Neural cell (in vitro differentiated cells): ENCODE measurements at regions not wholly inside any gene's neighbourhood (a gene's known extent, or its start where the extent isn't known, plus 50 kb on each side); places are given as distances from the start of the nearest gene placed in this dataset.

Experiments
- H2AFZ ChIP-seq: fragments of 200-600, 300-800 bp; sonication (generic), shearing (Covaris generic); 2 replicates; pipeline ENCODE4 v1.6.0; 2014; ENCODE audit warnings: low read depth, mild to moderate bottlenecking, antibody characterized with exemption, low read length, moderate library complexity
- H3F3A ChIP-seq: fragments of 200-600 bp; shearing (Covaris generic); 2 replicates; pipeline ENCODE4 v1.6.1; 2016; ENCODE audit warnings: mild to moderate bottlenecking, moderate library complexity, mixed read lengths, antibody characterized with exemption, low read length; ENCODE audit not compliant: insufficient read depth, poor library complexity, severe bottlenecking
- H3K27ac ChIP-seq: fragments of 200-600, 300-800 bp; sonication (generic), shearing (Covaris generic); 2 replicates; pipeline ENCODE4 v1.5.1; 2014; ENCODE audit warnings: mild to moderate bottlenecking, low read length, moderate library complexity
- H3K27me3 ChIP-seq: fragments of 300-800, 200-600 bp; sonication (generic), shearing (Covaris generic); 2 replicates; pipeline ENCODE4 v1.6.0; 2014; ENCODE audit warnings: mild to moderate bottlenecking, low read depth, low read length, moderate library complexity; ENCODE audit not compliant: insufficient read depth
- H3K36me3 ChIP-seq: fragments of 300-800, 200-600 bp; sonication (generic), shearing (Covaris generic); 2 replicates; pipeline ENCODE4 v1.5.1; 2014; ENCODE audit warnings: mild to moderate bottlenecking, antibody characterized with exemption, low read length, moderate library complexity; ENCODE audit not compliant: insufficient read depth
- H3K4me2 ChIP-seq: fragments of 300-800, 200-600 bp; sonication (generic), shearing (Covaris generic); 2 replicates; pipeline ENCODE4 v1.6.0; 2014; ENCODE audit warnings: mild to moderate bottlenecking, low read length
- H3K4me3 ChIP-seq: fragments of 300-800, 200-600 bp; sonication (generic), shearing (Covaris generic); 2 replicates; pipeline ENCODE4 v1.5.1; 2014; ENCODE audit warnings: mild to moderate bottlenecking, low read length, moderate library complexity
- H3K79me2 ChIP-seq: fragments of 200-600 bp; shearing (Covaris generic); replicated peaks from 2 replicates; pipeline ENCODE4 v1.6.0; 2014; ENCODE audit warnings: mild to moderate bottlenecking, low read length, moderate library complexity; ENCODE audit not compliant: insufficient read depth
- H3K9ac ChIP-seq: fragments of 300-800, 200-600 bp; sonication (generic), shearing (Covaris generic); 2 replicates; pipeline ENCODE4 v1.6.1; 2016; ENCODE audit warnings: mild to moderate bottlenecking, low read length, mixed read lengths
- H3K9me2 ChIP-seq: fragments of 200-600 bp; shearing (Covaris generic); 2 replicates; pipeline ENCODE4 v1.6.1; 2016; ENCODE audit warnings: mild to moderate bottlenecking, low read length, mixed read lengths; ENCODE audit not compliant: insufficient read depth
- H3K9me3 ChIP-seq: fragments of 200-600, 300-800 bp; sonication (generic), shearing (Covaris generic); 2 replicates; pipeline ENCODE4 v1.6.1; 2016; ENCODE audit warnings: mild to moderate bottlenecking, mixed run types, low read length, moderate library complexity, mixed read lengths
- H4K20me1 ChIP-seq: fragments of 200-600 bp; shearing (Covaris generic); 2 replicates; pipeline ENCODE4 v1.6.1; 2016; ENCODE audit warnings: mild to moderate bottlenecking, mixed run types; ENCODE audit not compliant: insufficient read depth
- EP300 ChIP-seq: fragments of 450-650 bp; conservative IDR thresholded peaks from 2 replicates; pipeline ENCODE4 v1.6.1; 2014; ENCODE audit warnings: antibody characterized with exemption, mild to moderate bottlenecking, moderate library complexity; ENCODE audit not compliant: poor library complexity, severe bottlenecking
- EZH2 ChIP-seq: fragments of 200-600, 300-800 bp; shearing (Covaris generic), sonication (generic); IDR thresholded peaks from 2 replicates; pipeline ENCODE4 v1.6.1; 2014; ENCODE audit warnings: antibody characterized with exemption, low read length, borderline replicate concordance, mild to moderate bottlenecking; ENCODE audit not compliant: insufficient read depth, poor library complexity, severe bottlenecking
- MXI1 ChIP-seq: fragments of 450-650 bp; conservative IDR thresholded peaks from 2 replicates; pipeline ENCODE4 v1.6.1; 2014; ENCODE audit warnings: antibody characterized with exemption, mild to moderate bottlenecking; ENCODE audit not compliant: poor library complexity, severe bottlenecking
- POLR2AphosphoS5 ChIP-seq: IDR thresholded peaks from 2 replicates; pipeline ENCODE4 v1.6.1; 2012
- RAD21 ChIP-seq: fragments of 450-650 bp; conservative IDR thresholded peaks from 2 replicates; pipeline ENCODE4 v1.6.1; 2014; ENCODE audit warnings: antibody characterized with exemption, mild to moderate bottlenecking, moderate library complexity
- SMC3 ChIP-seq: fragments of 450-650 bp; conservative IDR thresholded peaks from 2 replicates; pipeline ENCODE4 v1.6.1; 2014; ENCODE audit warnings: antibody characterized with exemption, mild to moderate bottlenecking, moderate library complexity; ENCODE audit not compliant: poor library complexity
- TAF1 ChIP-seq: IDR thresholded peaks from 2 replicates; pipeline ENCODE4 v1.6.1; 2012; ENCODE audit warnings: low read depth
- TF ChIP-seq, protein P1 (sequence below): fragments of 450-650 bp; IDR thresholded peaks from 2 replicates; pipeline ENCODE4 v1.5.1; 2014; ENCODE audit warnings: antibody characterized with exemption, mild to moderate bottlenecking, moderate library complexity; ENCODE audit not compliant: poor library complexity, severe bottlenecking
- TF ChIP-seq, protein P2 (sequence below): IDR thresholded peaks from 2 replicates; pipeline ENCODE4 v1.6.1; 2012; ENCODE audit warnings: borderline replicate concordance

DNA sequence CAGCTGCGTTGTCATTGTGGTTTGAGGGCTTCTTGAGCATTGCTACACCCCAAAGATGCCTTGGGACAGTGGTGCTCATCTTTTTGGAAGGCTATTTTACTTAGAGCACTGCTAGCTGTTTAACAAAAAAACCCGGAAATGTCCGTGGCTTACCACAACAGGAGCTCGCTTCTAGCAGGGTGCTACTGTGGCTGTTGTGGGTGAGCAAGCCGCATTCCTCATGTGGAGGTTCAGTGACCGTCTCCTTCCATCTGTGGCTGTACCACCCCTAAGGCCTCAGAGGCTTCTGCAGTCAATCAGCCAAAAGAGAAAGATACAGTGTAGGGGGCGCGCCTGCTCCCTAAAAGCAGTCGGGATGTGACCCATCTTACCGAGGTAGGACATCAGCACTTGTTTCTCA lies 1004.2 kb downstream of the UQCRFS1 start:
- H3K9me3 ChIP-seq: no peaks in the 10 kb centered on the region
- no peak overlapping the region for H3K27ac ChIP-seq
- H3K27me3 ChIP-seq: no peaks in the 10 kb centered on the region
- H3K9me2 ChIP-seq: no peaks in the 10 kb centered on the region
- no peaks in the 10 kb centered on the region for H3K36me3 ChIP-seq
- H3F3A ChIP-seq: no peaks in the 10 kb centered on the region
- no peak overlapping the region for H3K4me2 ChIP-seq
- H2AFZ ChIP-seq: no peak overlapping the region
- H3K79me2 ChIP-seq: no peaks in the 10 kb centered on the region
- no peak overlapping the region for H3K9ac ChIP-seq
- TF ChIP-seq MXI1 (no peak), TAF1 (no peak), POLR2AphosphoS5 (no peak), RAD21 (no peak), EZH2 (no peak), SMC3 (no peak), EP300 (no peak)
- TF ChIP-seq, protein P1, sequence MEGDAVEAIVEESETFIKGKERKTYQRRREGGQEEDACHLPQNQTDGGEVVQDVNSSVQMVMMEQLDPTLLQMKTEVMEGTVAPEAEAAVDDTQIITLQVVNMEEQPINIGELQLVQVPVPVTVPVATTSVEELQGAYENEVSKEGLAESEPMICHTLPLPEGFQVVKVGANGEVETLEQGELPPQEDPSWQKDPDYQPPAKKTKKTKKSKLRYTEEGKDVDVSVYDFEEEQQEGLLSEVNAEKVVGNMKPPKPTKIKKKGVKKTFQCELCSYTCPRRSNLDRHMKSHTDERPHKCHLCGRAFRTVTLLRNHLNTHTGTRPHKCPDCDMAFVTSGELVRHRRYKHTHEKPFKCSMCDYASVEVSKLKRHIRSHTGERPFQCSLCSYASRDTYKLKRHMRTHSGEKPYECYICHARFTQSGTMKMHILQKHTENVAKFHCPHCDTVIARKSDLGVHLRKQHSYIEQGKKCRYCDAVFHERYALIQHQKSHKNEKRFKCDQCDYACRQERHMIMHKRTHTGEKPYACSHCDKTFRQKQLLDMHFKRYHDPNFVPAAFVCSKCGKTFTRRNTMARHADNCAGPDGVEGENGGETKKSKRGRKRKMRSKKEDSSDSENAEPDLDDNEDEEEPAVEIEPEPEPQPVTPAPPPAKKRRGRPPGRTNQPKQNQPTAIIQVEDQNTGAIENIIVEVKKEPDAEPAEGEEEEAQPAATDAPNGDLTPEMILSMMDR: no peak
- TF ChIP-seq, protein P2, sequence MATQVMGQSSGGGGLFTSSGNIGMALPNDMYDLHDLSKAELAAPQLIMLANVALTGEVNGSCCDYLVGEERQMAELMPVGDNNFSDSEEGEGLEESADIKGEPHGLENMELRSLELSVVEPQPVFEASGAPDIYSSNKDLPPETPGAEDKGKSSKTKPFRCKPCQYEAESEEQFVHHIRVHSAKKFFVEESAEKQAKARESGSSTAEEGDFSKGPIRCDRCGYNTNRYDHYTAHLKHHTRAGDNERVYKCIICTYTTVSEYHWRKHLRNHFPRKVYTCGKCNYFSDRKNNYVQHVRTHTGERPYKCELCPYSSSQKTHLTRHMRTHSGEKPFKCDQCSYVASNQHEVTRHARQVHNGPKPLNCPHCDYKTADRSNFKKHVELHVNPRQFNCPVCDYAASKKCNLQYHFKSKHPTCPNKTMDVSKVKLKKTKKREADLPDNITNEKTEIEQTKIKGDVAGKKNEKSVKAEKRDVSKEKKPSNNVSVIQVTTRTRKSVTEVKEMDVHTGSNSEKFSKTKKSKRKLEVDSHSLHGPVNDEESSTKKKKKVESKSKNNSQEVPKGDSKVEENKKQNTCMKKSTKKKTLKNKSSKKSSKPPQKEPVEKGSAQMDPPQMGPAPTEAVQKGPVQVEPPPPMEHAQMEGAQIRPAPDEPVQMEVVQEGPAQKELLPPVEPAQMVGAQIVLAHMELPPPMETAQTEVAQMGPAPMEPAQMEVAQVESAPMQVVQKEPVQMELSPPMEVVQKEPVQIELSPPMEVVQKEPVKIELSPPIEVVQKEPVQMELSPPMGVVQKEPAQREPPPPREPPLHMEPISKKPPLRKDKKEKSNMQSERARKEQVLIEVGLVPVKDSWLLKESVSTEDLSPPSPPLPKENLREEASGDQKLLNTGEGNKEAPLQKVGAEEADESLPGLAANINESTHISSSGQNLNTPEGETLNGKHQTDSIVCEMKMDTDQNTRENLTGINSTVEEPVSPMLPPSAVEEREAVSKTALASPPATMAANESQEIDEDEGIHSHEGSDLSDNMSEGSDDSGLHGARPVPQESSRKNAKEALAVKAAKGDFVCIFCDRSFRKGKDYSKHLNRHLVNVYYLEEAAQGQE: no peak
- H3K4me3 ChIP-seq: no peak overlapping the region
- no peaks in the 10 kb centered on the region for H4K20me1 ChIP-seq

DNA sequence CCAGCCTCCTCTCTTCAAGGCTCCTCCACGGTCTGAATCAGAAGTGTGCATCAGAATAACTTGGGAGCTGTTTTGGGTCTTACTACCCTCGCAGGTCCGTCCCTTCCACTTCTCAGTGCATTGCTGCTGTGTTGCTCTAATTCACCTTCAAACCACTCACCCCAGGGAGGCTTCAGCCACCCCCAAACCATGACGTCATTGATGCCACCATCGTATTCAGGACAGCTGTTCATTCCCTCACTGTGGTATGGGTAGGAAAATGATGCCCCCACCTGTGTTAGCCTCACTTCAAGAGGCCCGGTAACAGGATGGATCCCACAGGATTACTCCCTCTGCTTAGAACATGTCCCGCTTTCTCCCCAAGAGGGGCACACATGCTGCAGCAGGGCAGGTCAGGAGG lies 1005.7 kb downstream of the UQCRFS1 start:
- no peak overlapping the region for H2AFZ ChIP-seq
- no peak overlapping the region for H3K4me3 ChIP-seq
- no peak overlapping the region for H3K27ac ChIP-seq
- H3K4me2 ChIP-seq: no peak overlapping the region
- H4K20me1 ChIP-seq: no peaks in the 10 kb centered on the region
- H3K27me3 ChIP-seq: no peaks in the 10 kb centered on the region
- H3K79me2 ChIP-seq: no peaks in the 10 kb centered on the region
- no peaks in the 10 kb centered on the region for H3F3A ChIP-seq
- no peaks in the 10 kb centered on the region for H3K9me3 ChIP-seq
- H3K36me3 ChIP-seq: no peaks in the 10 kb centered on the region
- H3K9me2 ChIP-seq: no peaks in the 10 kb centered on the region
- TF ChIP-seq TAF1 (no peak), RAD21 (no peak), MXI1 (no peak), EP300 (no peak), EZH2 (no peak), POLR2AphosphoS5 (no peak), SMC3 (no peak)
- TF ChIP-seq, protein P1: no peak
- TF ChIP-seq, protein P2: no peak
- H3K9ac ChIP-seq: no peak overlapping the region
